Trophoblast cell (in vitro differentiated cells and primary cell): ENCODE measurements at regions not wholly inside any gene's neighbourhood (a gene's known extent, or its start where the extent isn't known, plus 50 kb on each side); places are given as distances from the start of the nearest gene placed in this dataset.

Source experiments
- DNase-seq, 2 donors: peaks; one replicate each; pipeline ENCODE4 v3.0.0-alpha.2; 2016
- H2AFZ ChIP-seq: 2 replicates; pipeline ENCODE4 v1.6.1; 2013; ENCODE audit warnings: low read length, moderate library complexity, mild to moderate bottlenecking; ENCODE audit not compliant: insufficient read depth, poor library complexity
- H2AK5ac ChIP-seq: 2 replicates; pipeline ENCODE4 v1.6.1; 2013; ENCODE audit warnings: mild to moderate bottlenecking, low read length
- H2BK120ac ChIP-seq: 2 replicates; pipeline ENCODE4 v1.6.1; 2013; ENCODE audit warnings: low read length, mild to moderate bottlenecking, moderate library complexity; ENCODE audit not compliant: insufficient read depth, poor library complexity
- H2BK12ac ChIP-seq: 2 replicates; pipeline ENCODE4 v1.6.1; 2013; ENCODE audit warnings: mild to moderate bottlenecking, low read length, moderate library complexity
- H2BK5ac ChIP-seq: 2 replicates; pipeline ENCODE4 v1.6.1; 2013; ENCODE audit warnings: low read length, low read depth, moderate library complexity, mild to moderate bottlenecking; ENCODE audit not compliant: poor library complexity
- H3K14ac ChIP-seq: 2 replicates; pipeline ENCODE4 v1.6.1; 2013; ENCODE audit warnings: mild to moderate bottlenecking, low read length
- H3K18ac ChIP-seq: 2 replicates; pipeline ENCODE4 v1.6.1; 2013; ENCODE audit warnings: mild to moderate bottlenecking, low read length
- H3K23ac ChIP-seq: 2 replicates; pipeline ENCODE4 v1.6.1; 2013; ENCODE audit warnings: low read length
- H3K27ac ChIP-seq: 2 replicates; pipeline ENCODE4 v1.5.1; 2013; ENCODE audit warnings: low read depth, mild to moderate bottlenecking, inconsistent platforms, low read length, moderate library complexity
- H3K27me3 ChIP-seq: 2 replicates; pipeline ENCODE4 v1.6.1; 2013; ENCODE audit warnings: inconsistent platforms, mild to moderate bottlenecking, low read length, moderate library complexity; ENCODE audit not compliant: insufficient read depth
- H3K36me3 ChIP-seq, 2 experiments: 1 replicate in 1 of 2; 2 replicates in 1 of 2; pipeline ENCODE4 v1.6.1; 2013; ENCODE audit warnings: low read length in 2 of 2, mild to moderate bottlenecking in 2 of 2, moderate library complexity in 1 of 2; ENCODE audit not compliant: insufficient read depth in 2 of 2, control insufficient read depth in 1 of 2
- H3K4ac ChIP-seq: 2 replicates; pipeline ENCODE4 v1.6.1; 2013; ENCODE audit warnings: low read depth, mild to moderate bottlenecking, low read length, moderate library complexity
- H3K4me1 ChIP-seq, 2 experiments: 1 replicate in 1 of 2; 2 replicates in 1 of 2; pipeline ENCODE4 v1.6.1; 2013; ENCODE audit warnings: low read length in 2 of 2, mild to moderate bottlenecking in 2 of 2, moderate library complexity in 1 of 2; ENCODE audit not compliant: insufficient read depth in 2 of 2, control insufficient read depth in 1 of 2
- H3K4me2 ChIP-seq: 2 replicates; pipeline ENCODE4 v1.6.1; 2013; ENCODE audit warnings: inconsistent platforms, mild to moderate bottlenecking, low read length, moderate library complexity
- H3K4me3 ChIP-seq: 2 replicates; pipeline ENCODE4 v1.5.1; 2013; ENCODE audit warnings: mild to moderate bottlenecking, low read depth, low read length, inconsistent platforms
- H3K79me1 ChIP-seq: one replicate; pipeline ENCODE4 v1.6.1; 2013; ENCODE audit warnings: low read length
- H3K79me2 ChIP-seq: 2 replicates; pipeline ENCODE4 v1.6.1; 2013; ENCODE audit warnings: low read length, mild to moderate bottlenecking; ENCODE audit not compliant: control insufficient read depth, insufficient read depth, poor library complexity
- H3K9ac ChIP-seq: 2 replicates; pipeline ENCODE4 v1.6.1; 2013; ENCODE audit warnings: mild to moderate bottlenecking, low read length
- H3K9me3 ChIP-seq: 2 replicates; pipeline ENCODE4 v1.6.1; 2013; ENCODE audit warnings: low read depth, mild to moderate bottlenecking, control low read depth, inconsistent platforms, low read length; ENCODE audit not compliant: insufficient read depth
- H4K12ac ChIP-seq: 2 replicates; pipeline ENCODE4 v1.6.1; 2013; ENCODE audit warnings: low read depth, mild to moderate bottlenecking, low read length, moderate library complexity
- H4K8ac ChIP-seq: 2 replicates; pipeline ENCODE4 v1.6.1; 2013; ENCODE audit warnings: low read depth, mild to moderate bottlenecking, low read length, moderate library complexity
- H4K91ac ChIP-seq: one replicate; pipeline ENCODE4 v1.6.1; 2013; ENCODE audit warnings: low read depth, mild to moderate bottlenecking, low read length, moderate library complexity
- WGBS: extraction: QIAGEN DNeasy Blood & Tissue Kit; methylation state at CpG from one replicate; pipeline ENCODE4 v1.1.7; 2013; ENCODE audit warnings: missing lambda C conversion rate; ENCODE audit not compliant: insufficient read length, insufficient coverage; ENCODE audit errors: extremely low coverage; 5-methylcytosine and 5-hydroxymethylcytosine counted together

DNA sequence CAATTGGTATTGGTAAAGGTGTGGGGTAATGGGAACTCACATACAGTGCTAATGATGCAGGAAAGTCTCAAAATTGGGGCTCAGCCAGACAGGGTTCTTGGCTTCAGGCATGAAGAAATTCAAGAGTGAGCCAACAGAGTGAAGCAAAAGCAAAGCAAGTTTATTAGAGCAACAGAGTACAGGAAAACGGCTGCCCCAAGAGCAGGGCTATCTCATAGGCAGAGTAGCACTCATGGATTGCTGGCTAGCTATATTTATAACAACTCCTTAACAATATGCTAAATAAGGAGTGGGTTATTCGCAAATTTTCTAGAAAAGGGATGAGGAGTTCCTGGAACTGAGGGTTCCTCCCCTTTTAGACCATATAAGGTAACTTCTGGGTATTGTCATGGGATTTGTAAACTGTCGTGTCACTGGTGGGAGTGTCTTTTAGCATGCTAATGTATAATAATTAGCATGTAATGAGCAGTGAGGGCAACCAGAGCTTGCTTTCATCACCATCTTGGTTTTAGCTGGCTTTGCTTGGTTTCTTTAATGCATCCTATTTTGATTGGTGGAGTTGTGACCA lies 233.8 kb upstream of the NOL4 start:
- no peak overlapping the region for H3K27ac ChIP-seq
- no peak for DNase-seq

DNA sequence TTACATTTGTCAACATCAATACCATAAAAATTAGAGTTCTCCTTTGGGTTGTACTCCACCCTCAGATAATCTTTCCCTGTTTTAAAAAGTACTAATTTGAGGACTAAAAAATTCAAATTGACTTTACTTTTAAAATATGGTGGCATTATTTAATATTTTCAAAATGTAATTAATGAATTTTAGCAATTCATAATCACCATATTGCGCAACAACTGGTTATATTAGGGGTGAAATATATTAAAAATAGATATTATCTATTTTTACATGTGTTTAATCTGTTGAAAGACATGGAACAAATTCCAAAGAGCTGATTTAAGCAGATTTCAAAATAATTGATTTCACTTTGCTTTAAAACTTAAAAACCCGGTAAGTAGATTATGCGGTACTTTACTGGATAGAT lies 236.6 kb upstream of the NOL4 start:
- Histone ChIP-seq H2AK5ac (no peak overlapping the region), H3K79me1 (no peaks in the 10 kb centered on the region), H4K8ac (no peak overlapping the region), H3K14ac (no peak overlapping the region), H3K4me3 (no peak overlapping the region), H2AFZ (no peak overlapping the region), H3K18ac (no peak overlapping the region), H2BK120ac (no peak overlapping the region), H3K4me2 (no peak overlapping the region), H2BK12ac (no peak overlapping the region), H3K27me3 (no peaks in the 10 kb centered on the region), H3K36me3 (no peaks in the 10 kb centered on the region), H4K91ac (no peak overlapping the region), H3K4ac (no peak overlapping the region), H3K9me3 (no peaks in the 10 kb centered on the region), H4K12ac (no peak overlapping the region), H3K27ac (no peak overlapping the region), H3K23ac (no peak overlapping the region), H3K4me1 (peaks cover 0 to 2% of the 10 kb centered on the region in 2 experiments), H2BK5ac (no peak overlapping the region), H3K79me2 (no peaks in the 10 kb centered on the region), H3K9ac (no peak overlapping the region)
- WGBS = no CpG with 5 or more reads among the region's 3 CpGs
- no peak for DNase-seq

More for the DNA sequence above, 233.8 kb upstream of the NOL4 start:
- no peaks in the 10 kb centered on the region for H3K79me1 ChIP-seq
- H3K23ac ChIP-seq = no peak overlapping the region
- no peak overlapping the region for H2BK12ac ChIP-seq
- no peak overlapping the region for H4K8ac ChIP-seq
- no peak overlapping the region for H3K4me2 ChIP-seq
- no peak overlapping the region for H4K91ac ChIP-seq
- H3K79me2 ChIP-seq = no peaks in the 10 kb centered on the region
- no peak overlapping the region for H3K4ac ChIP-seq
- WGBS = no CpG with 5 or more reads among the region's 3 CpGs
- H3K4me1 ChIP-seq = peaks cover 0 to 2% of the 10 kb centered on the region in 2 experiments
- H2AFZ ChIP-seq = no peak overlapping the region
- H3K14ac ChIP-seq = no peak overlapping the region
- no peak overlapping the region for H4K12ac ChIP-seq
- no peaks in the 10 kb centered on the region for H3K27me3 ChIP-seq
- H3K18ac ChIP-seq = no peak overlapping the region
- H2BK5ac ChIP-seq = no peak overlapping the region
- H3K9me3 ChIP-seq = no peaks in the 10 kb centered on the region
- no peak overlapping the region for H2BK120ac ChIP-seq
- no peak overlapping the region for H3K9ac ChIP-seq
- peaks cover 0 to 2% of the 10 kb centered on the region in 2 experiments for H3K36me3 ChIP-seq
- no peak overlapping the region for H2AK5ac ChIP-seq
- H3K4me3 ChIP-seq = no peak overlapping the region

DNA sequence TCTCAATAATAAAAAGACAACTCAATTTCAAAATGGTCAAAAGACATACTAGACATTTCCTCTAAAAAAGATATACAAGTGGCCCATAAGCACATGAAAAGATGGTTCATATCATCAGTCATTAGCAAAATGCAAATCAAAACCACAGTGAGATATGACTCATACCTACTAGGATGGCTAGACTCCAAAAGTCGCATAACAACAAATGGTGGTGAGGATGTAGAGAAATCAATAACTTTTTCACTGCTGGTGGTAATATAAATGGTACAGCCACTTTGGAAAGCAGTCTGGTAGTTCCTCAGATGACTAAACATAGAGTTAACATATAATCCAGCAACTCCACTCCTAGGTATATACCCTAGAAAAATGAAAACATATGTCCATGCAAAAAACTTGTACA lies 242.3 kb upstream of the NOL4 start:
- no peak overlapping the region for H3K14ac ChIP-seq
- no peaks in the 10 kb centered on the region for H3K9me3 ChIP-seq
- H4K91ac ChIP-seq = no peak overlapping the region
- H3K79me2 ChIP-seq = no peaks in the 10 kb centered on the region
- no peak overlapping the region for H2BK12ac ChIP-seq
- no peak overlapping the region for H3K4me3 ChIP-seq
- no peak overlapping the region for H4K8ac ChIP-seq
- WGBS = no CpG with 5 or more reads among the region's 1 CpG
- H3K27ac ChIP-seq = no peak overlapping the region
- no peak for DNase-seq
- H3K4me2 ChIP-seq = no peak overlapping the region
- no peaks in the 10 kb centered on the region for H3K27me3 ChIP-seq
- H3K18ac ChIP-seq = no peak overlapping the region
- H3K4me1 ChIP-seq = no peaks in the 10 kb centered on the region
- no peak overlapping the region for H3K4ac ChIP-seq
- no peaks in the 10 kb centered on the region for H3K79me1 ChIP-seq
- no peaks in the 10 kb centered on the region for H3K36me3 ChIP-seq
- H2AK5ac ChIP-seq = no peak overlapping the region
- no peak overlapping the region for H2BK120ac ChIP-seq
- no peak overlapping the region for H2AFZ ChIP-seq
- H2BK5ac ChIP-seq = no peak overlapping the region
- no peak overlapping the region for H3K9ac ChIP-seq
- H3K23ac ChIP-seq = no peak overlapping the region
- H4K12ac ChIP-seq = no peak overlapping the region

DNA sequence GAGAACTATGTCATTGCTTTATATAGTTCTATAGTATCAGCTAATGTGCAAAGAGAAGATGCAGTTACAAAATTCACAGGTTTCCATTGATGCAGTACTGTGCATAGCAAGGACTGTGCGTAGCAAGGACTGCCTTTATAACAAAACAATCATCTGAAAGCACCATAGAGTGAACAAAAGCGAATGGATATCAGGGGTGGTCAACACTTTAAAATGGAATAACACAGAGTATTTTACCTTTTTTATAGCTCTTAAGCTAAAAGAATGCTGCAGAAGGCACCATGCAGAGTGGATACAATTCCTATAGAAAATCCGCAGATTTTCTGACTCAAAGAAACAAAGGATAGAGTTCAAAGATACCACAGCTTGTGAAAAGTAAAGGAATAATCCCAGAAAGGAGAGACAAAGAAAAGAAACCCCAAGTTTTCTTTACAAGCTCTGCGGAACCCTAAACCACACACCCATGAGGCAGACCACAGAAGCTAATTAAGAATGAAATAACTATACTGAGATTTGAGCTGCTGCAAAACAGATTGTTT lies 229.9 kb upstream of the DTNA start:
- Histone ChIP-seq H3K27me3 (no peaks in the 10 kb centered on the region), H4K12ac (no peak overlapping the region), H3K9ac (no peak overlapping the region), H3K79me2 (no peaks in the 10 kb centered on the region), H2BK5ac (no peak overlapping the region), H3K4me2 (no peak overlapping the region), H4K8ac (no peak overlapping the region), H2AFZ (no peak overlapping the region), H3K23ac (no peak overlapping the region), H3K9me3 (peaks cover 2% of the 10 kb centered on the region), H2BK12ac (no peak overlapping the region), H3K14ac (no peak overlapping the region), H3K36me3 (no peaks in the 10 kb centered on the region), H2BK120ac (no peak overlapping the region), H3K4me3 (no peak overlapping the region), H3K18ac (no peak overlapping the region), H2AK5ac (no peak overlapping the region), H3K79me1 (no peaks in the 10 kb centered on the region), H3K27ac (no peak overlapping the region), H3K4ac (no peak overlapping the region), H4K91ac (no peak overlapping the region), H3K4me1 (no peaks in the 10 kb centered on the region)
- no peak for DNase-seq
- WGBS = no CpG with 5 or more reads among the region's 4 CpGs
